WERI-Rb-1 (cell line): ENCODE measurements at regions not wholly inside any gene's neighbourhood (a gene's known extent, or its start where the extent isn't known, plus 50 kb on each side); places are given as distances from the start of the nearest gene placed in this dataset.

Experiments
- DNase-seq: peaks from one replicate; pipeline ENCODE4 v3.0.0-alpha.2; 2020
- H3K27ac ChIP-seq: fragments of 250-450 bp; sonication (Bioruptor Pico); 2 replicates; pipeline ENCODE4 v1.5.1; 2020; ENCODE audit warnings: mild to moderate bottlenecking, moderate library complexity
- H3K27me3 ChIP-seq: fragments of 250-450 bp; sonication (Bioruptor Pico); 2 replicates; pipeline ENCODE4 v1.5.1; 2021; ENCODE audit warnings: mild to moderate bottlenecking, low read depth, moderate library complexity; ENCODE audit not compliant: insufficient read depth, severe bottlenecking
- H3K36me3 ChIP-seq: fragments of 250-450 bp; sonication (Bioruptor Pico); 2 replicates; pipeline ENCODE4 v1.5.1; 2020; ENCODE audit warnings: mild to moderate bottlenecking, moderate library complexity
- H3K4me3 ChIP-seq: 2 replicates; pipeline ENCODE4 v1.5.1; 2011; ENCODE audit warnings: low read depth, mild to moderate bottlenecking, control low read depth, low read length
- H3K9me3 ChIP-seq: fragments of 250-450 bp; sonication (Bioruptor Pico); 2 replicates; pipeline ENCODE4 v1.5.1; 2021; ENCODE audit warnings: mild to moderate bottlenecking, moderate library complexity; ENCODE audit not compliant: severe bottlenecking
- CTCF ChIP-seq: IDR thresholded peaks from 2 replicates; pipeline ENCODE4 v1.5.1; 2011; ENCODE audit warnings: low read depth, mild to moderate bottlenecking, control low read depth, inconsistent platforms, low read length

GRCh38 chr22:49377306-49377705, 450.4 kb downstream of the BRD1 start:
- no peaks in the 10 kb centered on the region for H3K27me3 ChIP-seq

GRCh38 chr22:49373801-49374226, 453.9 kb downstream of the BRD1 start:
- H3K36me3 ChIP-seq, result no peaks in the 10 kb centered on the region
- no peak overlapping the region for H3K27ac ChIP-seq
- H3K9me3 ChIP-seq, result no peaks in the 10 kb centered on the region
- no peaks in the 10 kb centered on the region for H3K27me3 ChIP-seq
- TF ChIP-seq CTCF, result no peak
- no peak for DNase-seq
- H3K4me3 ChIP-seq, result no peak overlapping the region

More at GRCh38 chr22:49377306-49377705, 450.4 kb downstream of the BRD1 start:
- Histone ChIP-seq H3K9me3 (no peaks in the 10 kb centered on the region), H3K36me3 (no peaks in the 10 kb centered on the region), H3K4me3 (no peak overlapping the region), H3K27ac (no peak overlapping the region)
- DNase-seq, result no peak
- no peak for TF ChIP-seq CTCF

- no peaks in the 10 kb centered on the region for H3K9me3 ChIP-seq
- H3K27ac ChIP-seq, result no peak overlapping the region
- DNase-seq, result no peak
- H3K36me3 ChIP-seq, result no peaks in the 10 kb centered on the region
- no peaks in the 10 kb centered on the region for H3K27me3 ChIP-seq
- H3K4me3 ChIP-seq, result no peak overlapping the region
- TF ChIP-seq CTCF, result no peak
These were observed 454.4 kb downstream of the BRD1 start for GRCh38 chr22:49373289-49373666.

- peak; percentile 46 for TF ChIP-seq CTCF
- no peak overlapping the region for H3K4me3 ChIP-seq
- no peaks in the 10 kb centered on the region for H3K9me3 ChIP-seq
- H3K36me3 ChIP-seq, result no peaks in the 10 kb centered on the region
- peak overlapping the region; percentile 49; the same call in 1 of the 2 replicates for H3K27ac ChIP-seq
- no peaks in the 10 kb centered on the region for H3K27me3 ChIP-seq
- peak; percentile 77 for DNase-seq
These were observed 455.0 kb downstream of the BRD1 start for GRCh38 chr22:49372530-49373288.

- Histone ChIP-seq H3K9me3 (no peaks in the 10 kb centered on the region), H3K27me3 (no peaks in the 10 kb centered on the region), H3K36me3 (no peaks in the 10 kb centered on the region), H3K4me3 (no peak overlapping the region), H3K27ac (peak overlapping the region; percentile 49; the same call in 1 of the 2 replicates)
- no peak for DNase-seq
- TF ChIP-seq CTCF, result no peak
These were observed 455.6 kb downstream of the BRD1 start for GRCh38 chr22:49372111-49372529.
